ENCODE measurements at regions not wholly inside any gene's neighbourhood (a gene's known extent, or its start where the extent isn't known, plus 50 kb on each side); places are given as distances from the start of the nearest gene placed in this dataset.

DNA sequence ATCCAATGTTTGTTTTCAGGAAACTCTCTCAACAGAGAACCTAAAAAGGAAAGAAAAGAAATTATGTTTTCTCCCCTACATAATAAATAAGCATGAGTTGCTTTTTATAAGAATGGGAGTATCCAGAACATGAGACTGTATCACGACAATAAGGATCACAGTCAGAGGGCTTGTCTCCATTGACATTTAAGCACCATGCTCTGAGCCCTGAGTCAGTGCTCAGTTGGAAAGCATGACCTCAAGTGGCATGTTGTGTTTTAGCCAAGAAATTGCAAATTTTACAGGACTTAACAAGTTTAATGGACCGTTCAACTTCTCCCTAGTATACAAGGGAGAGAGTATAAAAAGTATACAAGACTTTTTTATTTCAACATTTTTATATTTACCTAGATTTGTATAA, 431.6 kb downstream of the GJA1 start:
- TF ChIP-seq GABPA (IDR thresholded peaks at IDR 0.05; ENCODE audit: low read depth): no peak
- TF ChIP-seq, protein P1, sequence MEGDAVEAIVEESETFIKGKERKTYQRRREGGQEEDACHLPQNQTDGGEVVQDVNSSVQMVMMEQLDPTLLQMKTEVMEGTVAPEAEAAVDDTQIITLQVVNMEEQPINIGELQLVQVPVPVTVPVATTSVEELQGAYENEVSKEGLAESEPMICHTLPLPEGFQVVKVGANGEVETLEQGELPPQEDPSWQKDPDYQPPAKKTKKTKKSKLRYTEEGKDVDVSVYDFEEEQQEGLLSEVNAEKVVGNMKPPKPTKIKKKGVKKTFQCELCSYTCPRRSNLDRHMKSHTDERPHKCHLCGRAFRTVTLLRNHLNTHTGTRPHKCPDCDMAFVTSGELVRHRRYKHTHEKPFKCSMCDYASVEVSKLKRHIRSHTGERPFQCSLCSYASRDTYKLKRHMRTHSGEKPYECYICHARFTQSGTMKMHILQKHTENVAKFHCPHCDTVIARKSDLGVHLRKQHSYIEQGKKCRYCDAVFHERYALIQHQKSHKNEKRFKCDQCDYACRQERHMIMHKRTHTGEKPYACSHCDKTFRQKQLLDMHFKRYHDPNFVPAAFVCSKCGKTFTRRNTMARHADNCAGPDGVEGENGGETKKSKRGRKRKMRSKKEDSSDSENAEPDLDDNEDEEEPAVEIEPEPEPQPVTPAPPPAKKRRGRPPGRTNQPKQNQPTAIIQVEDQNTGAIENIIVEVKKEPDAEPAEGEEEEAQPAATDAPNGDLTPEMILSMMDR (IDR thresholded peaks at IDR 0.05; ENCODE audit: insufficient read depth, low read length): no peak
